DND-41 (cell line): ENCODE measurements at regions not wholly inside any gene's neighbourhood (a gene's known extent, or its start where the extent isn't known, plus 50 kb on each side); places are given as distances from the start of the nearest gene placed in this dataset.

Experiments used
- ATAC-seq: fragments of 200-7000 bp; cut with Tn5 transposase; 3 replicates; pipeline ENCODE4 v1.9.1; 2021; ENCODE audit warnings: low read depth; ENCODE audit not compliant: insufficient read depth
- DNase-seq: peaks from one replicate; pipeline ENCODE4 v3.0.0-alpha.2; 2020
- H2AFZ ChIP-seq: 2 replicates; pipeline ENCODE4 v1.6.0; 2012; ENCODE audit warnings: low read depth, low read length
- H3K27ac ChIP-seq: 2 replicates; pipeline ENCODE4 v1.5.1; 2012; ENCODE audit warnings: low read length, inconsistent platforms
- H3K27me3 ChIP-seq: fragments of 200-600 bp; sonication (generic); 2 replicates; pipeline ENCODE4 v1.6.0; 2012; ENCODE audit warnings: low read length, mild to moderate bottlenecking, inconsistent platforms; ENCODE audit not compliant: insufficient read depth, poor library complexity
- H3K36me3 ChIP-seq: 2 replicates; pipeline ENCODE4 v1.5.1; 2012; ENCODE audit warnings: low read length, inconsistent platforms; ENCODE audit not compliant: insufficient read depth
- H3K4me1 ChIP-seq: 2 replicates; pipeline ENCODE4 v1.5.1; 2012; ENCODE audit warnings: mild to moderate bottlenecking, low read length; ENCODE audit not compliant: insufficient read depth
- H3K4me2 ChIP-seq: 2 replicates; pipeline ENCODE4 v1.6.0; 2012; ENCODE audit warnings: mild to moderate bottlenecking, moderate library complexity, low read length, inconsistent platforms; ENCODE audit not compliant: insufficient read depth
- H3K4me3 ChIP-seq, 2 experiments: fragments of 200-600 bp in 1 of 2; shearing (Covaris generic) in 1 of 2; 2 replicates each; pipeline ENCODE4 v1.5.1; 2012 to 2016; ENCODE audit warnings: inconsistent platforms in 2 of 2, low read length in 2 of 2, mild to moderate bottlenecking in 2 of 2, low read depth in 1 of 2, moderate library complexity in 1 of 2
- H3K79me2 ChIP-seq: 2 replicates; pipeline ENCODE4 v1.6.0; 2012; ENCODE audit warnings: low read length, inconsistent platforms; ENCODE audit not compliant: insufficient read depth
- H3K9ac ChIP-seq: 2 replicates; pipeline ENCODE4 v1.6.0; 2012; ENCODE audit warnings: low read depth, mild to moderate bottlenecking, inconsistent platforms, low read length, moderate library complexity
- H3K9me3 ChIP-seq: 2 replicates; pipeline ENCODE4 v1.5.1; 2012; ENCODE audit warnings: low read length, moderate library complexity, mild to moderate bottlenecking, inconsistent platforms; ENCODE audit not compliant: insufficient read depth, severe bottlenecking
- H4K20me1 ChIP-seq: 2 replicates; pipeline ENCODE4 v1.6.0; 2012; ENCODE audit warnings: low read length; ENCODE audit not compliant: insufficient read depth
- CTCF ChIP-seq: IDR thresholded peaks from 2 replicates; pipeline ENCODE4 v1.5.1; 2012; ENCODE audit warnings: borderline replicate concordance, low read length, moderate library complexity, mild to moderate bottlenecking; ENCODE audit not compliant: poor library complexity, severe bottlenecking; ENCODE audit errors: extremely low read depth
- EZH2 ChIP-seq: IDR thresholded peaks from 3 replicates; pipeline ENCODE4 v1.6.1; 2012; ENCODE audit warnings: borderline replicate concordance, low read depth, mild to moderate bottlenecking, moderate library complexity, low read length, inconsistent platforms; ENCODE audit not compliant: severe bottlenecking

GRCh38 chr1:201648907-201649721, 110.2 kb downstream of the NAV1 start:
- Histone ChIP-seq H2AFZ (no peak overlapping the region), H3K36me3 (no peaks in the 10 kb centered on the region), H3K9ac (no peak overlapping the region), H3K9me3 (no peaks in the 10 kb centered on the region), H3K4me1 (no peaks in the 10 kb centered on the region), H3K79me2 (no peaks in the 10 kb centered on the region), H3K27ac (no peak overlapping the region), H3K4me3 (no peak overlapping the region), H3K27me3 (peaks cover 13% of the 10 kb centered on the region), H4K20me1 (peaks cover 12% of the 10 kb centered on the region), H3K4me2 (no peak overlapping the region)
- TF ChIP-seq EZH2, result no peak
- TF ChIP-seq CTCF, result no peak
- no peak for ATAC-seq
- DNase-seq, result no peak

GRCh38 chr1:201649761-201650622, 111.1 kb downstream of the NAV1 start:
- Histone ChIP-seq H3K9me3 (no peaks in the 10 kb centered on the region), H3K27me3 (peaks cover 13% of the 10 kb centered on the region), H3K4me3 (no peak overlapping the region), H3K4me2 (no peak overlapping the region), H3K27ac (no peak overlapping the region), H3K79me2 (no peaks in the 10 kb centered on the region), H3K9ac (no peak overlapping the region), H2AFZ (no peak overlapping the region), H3K36me3 (no peaks in the 10 kb centered on the region), H4K20me1 (peaks cover 12% of the 10 kb centered on the region), H3K4me1 (no peaks in the 10 kb centered on the region)
- ATAC-seq (no peak), DNase-seq (no peak)
- TF ChIP-seq CTCF, result no peak
- no peak for TF ChIP-seq EZH2

GRCh38 chr1:201650623-201650933, 111.7 kb downstream of the NAV1 start:
- ATAC-seq (no peak), DNase-seq (no peak)
- Histone ChIP-seq H3K4me2 (no peak overlapping the region), H3K4me1 (no peaks in the 10 kb centered on the region), H3K79me2 (no peaks in the 10 kb centered on the region), H3K27ac (no peak overlapping the region), H3K27me3 (peaks cover 13% of the 10 kb centered on the region), H3K9me3 (no peaks in the 10 kb centered on the region), H3K9ac (no peak overlapping the region), H3K36me3 (no peaks in the 10 kb centered on the region), H3K4me3 (no peak overlapping the region), H4K20me1 (peaks cover 12% of the 10 kb centered on the region), H2AFZ (no peak overlapping the region)
- TF ChIP-seq CTCF (no peak), EZH2 (no peak)
